HG03060 (cell line): ENCODE measurements at regions not wholly inside any gene's neighbourhood (a gene's known extent, or its start where the extent isn't known, plus 50 kb on each side); places are given as distances from the start of the nearest gene placed in this dataset.
"Not testable (repeated sequence)": the region's sequence is repeated elsewhere in the genome, so short reads cannot be mapped to it uniquely, and the experiment has no call there.

ENCODE experiments used
- ATAC-seq: cut with Tn5 transposase; IDR thresholded peaks from one replicate; pipeline ENCODE4 v1.9.1; 2021; ENCODE audit warnings: low read depth, moderate number of reproducible peaks; ENCODE audit not compliant: unreplicated experiment

DNA sequence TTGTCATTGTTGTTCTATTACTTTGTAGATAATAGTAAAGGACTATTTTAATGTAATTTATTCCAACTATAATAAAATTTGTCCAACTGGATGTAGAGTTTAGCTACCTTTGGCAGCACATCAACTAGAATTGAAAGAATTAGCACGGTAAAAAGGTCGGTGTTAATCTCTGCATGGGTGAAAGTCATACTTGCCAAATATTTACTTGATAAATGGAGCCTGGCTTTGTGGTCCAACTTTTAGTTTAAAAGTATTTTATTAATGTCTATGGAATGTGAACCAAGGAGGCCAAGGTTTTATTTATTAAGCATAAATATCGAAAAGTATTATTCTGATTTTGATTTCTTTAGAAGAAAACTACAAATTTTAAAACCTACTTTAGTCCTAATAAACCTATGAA lies 1389.0 kb downstream of the PCDH9 start:
- no peak for ATAC-seq

GRCh38 chr13:65836066-65836465 lies 1394.1 kb downstream of the PCDH9 start:
- ATAC-seq = no peak

DNA sequence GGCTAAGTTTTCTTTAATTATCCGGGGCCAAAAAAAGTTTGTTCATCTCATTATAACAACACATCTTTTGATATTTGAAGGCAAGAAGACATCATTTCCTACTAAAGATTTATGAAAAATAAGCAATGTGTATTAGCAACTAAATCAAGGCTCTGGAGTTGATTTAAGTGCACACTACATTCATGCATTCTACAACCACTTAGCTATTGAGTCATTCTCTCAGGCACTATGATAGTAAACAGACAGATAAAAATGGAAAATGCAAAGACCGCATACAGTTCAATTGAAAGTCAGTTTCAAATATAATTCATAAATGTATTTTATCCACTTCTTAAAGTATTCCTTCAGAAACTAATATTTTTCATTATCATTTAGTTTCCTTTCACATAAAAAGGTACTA lies 1395.2 kb downstream of the PCDH9 start:
- ATAC-seq = no peak

DNA sequence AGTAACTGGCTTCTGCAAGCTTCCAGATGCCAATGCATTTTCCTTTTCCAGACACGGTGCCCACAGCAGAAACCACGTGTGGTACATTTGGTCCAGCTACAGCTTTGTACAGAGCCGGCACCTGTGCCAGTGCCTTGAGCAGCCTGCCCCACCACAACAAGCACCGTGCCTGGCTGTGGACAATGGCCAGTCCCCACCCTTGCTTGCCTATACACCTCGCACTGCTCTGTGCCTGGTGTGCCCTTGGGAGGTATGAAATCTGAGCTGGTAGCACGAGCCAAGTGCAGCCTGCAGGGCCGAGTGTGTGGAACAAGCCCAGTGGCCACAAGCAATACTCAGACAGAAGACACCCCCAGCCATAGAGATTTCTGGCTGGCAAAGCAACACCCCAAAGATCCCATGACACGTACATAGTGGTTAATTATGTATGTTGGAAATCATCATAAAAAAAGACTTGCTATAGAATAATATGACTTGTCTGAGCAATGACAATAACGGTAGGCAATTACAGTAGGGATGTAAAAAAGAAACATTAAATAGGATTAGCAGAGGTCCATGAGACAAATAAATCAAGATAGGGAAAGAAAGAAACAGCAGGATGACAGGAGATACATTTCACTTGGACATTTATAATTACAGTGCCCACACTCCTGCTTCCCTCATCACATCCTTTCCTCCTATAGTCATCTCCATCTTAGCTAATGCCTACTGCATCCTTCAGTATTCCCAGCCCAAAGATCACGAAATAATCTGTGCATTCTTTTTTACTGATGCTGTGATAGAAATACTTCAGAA lies 1399.5 kb downstream of the PCDH9 start:
- ATAC-seq = no peak

- no peak for ATAC-seq
These were observed 1400.7 kb downstream of the PCDH9 start for GRCh38 chr13:65829241-65830008.

DNA sequence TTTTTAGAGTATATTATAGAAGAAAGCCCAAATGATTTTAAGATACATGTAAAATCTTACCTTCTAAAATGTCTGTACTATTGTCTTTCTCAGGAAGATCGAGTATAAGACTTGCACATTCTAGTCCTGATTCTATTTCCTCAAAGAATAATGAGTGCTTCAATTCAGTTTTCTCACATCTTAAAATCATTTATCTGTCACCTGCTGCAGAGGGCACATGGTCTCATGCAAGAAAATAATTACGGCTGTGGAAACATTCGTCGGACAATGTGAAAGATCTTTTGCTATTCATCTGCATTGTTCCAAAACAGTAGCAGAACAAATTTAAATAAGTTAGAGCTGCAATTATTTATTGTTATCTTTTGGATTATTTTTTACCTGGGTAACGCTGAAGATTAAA lies 1403.5 kb downstream of the PCDH9 start:
- no peak for ATAC-seq

DNA sequence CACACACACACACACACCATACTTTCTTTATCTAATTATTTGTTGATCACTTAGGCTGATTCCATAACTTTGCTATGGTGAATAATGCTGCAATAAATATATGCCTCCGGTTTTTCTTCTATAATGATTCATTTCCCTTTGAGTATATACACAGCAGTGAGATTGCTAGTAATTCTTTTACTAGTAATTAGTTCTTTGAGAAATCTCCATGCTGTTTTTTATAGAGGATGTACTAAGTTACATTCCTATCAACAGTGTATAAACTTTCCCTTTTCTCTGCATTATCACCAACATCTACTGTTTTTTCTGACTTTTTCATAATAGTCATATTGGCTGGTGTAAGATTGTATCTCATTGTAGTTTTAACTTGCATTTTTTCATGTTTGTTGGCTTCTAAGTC lies 1405.1 kb downstream of the PCDH9 start:
- ATAC-seq = no peak

GRCh38 chr13:65808061-65808460 lies 1422.1 kb downstream of the PCDH9 start:
- ATAC-seq = no peak

- no peak for ATAC-seq
These were observed 1426.4 kb downstream of the PCDH9 start for GRCh38 chr13:65803530-65804392.

DNA sequence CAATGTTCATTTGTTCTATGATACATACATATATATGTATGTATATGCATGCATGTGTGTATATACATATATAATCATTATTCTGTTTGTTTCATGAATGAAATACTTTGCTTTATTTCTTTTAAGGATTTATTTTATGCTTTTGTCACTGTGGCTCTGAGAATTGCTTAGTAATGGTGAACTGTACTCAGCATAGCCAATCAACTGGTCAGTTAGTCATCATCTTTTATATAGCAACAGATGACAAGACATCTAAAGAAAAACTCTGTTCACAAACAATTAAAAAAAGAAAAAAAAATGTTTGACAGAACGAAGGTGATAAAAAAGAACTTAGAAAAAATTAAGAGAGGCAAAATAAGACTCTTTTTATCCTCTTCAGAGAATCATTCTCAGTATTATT lies 1440.3 kb downstream of the PCDH9 start:
- no peak for ATAC-seq

DNA sequence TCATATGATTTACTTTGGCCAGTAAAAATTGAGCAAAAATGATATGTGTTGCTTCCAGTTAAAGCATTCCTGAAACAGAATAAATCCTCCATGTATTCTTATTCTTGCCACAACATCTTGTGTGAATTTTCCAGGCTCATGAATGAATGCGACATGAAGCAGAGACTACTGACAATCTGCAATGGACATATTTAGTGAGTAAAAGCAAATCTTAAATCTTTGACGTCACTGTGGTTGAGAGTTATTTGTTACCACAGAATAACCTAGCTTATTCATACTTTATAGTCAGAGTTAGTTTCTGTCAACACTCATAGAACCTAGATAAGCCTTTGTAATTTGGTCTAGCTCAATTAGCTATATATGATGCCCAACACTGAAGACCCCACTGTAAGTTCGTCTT lies 1443.1 kb downstream of the PCDH9 start:
- ATAC-seq = no peak

GRCh38 chr13:65784088-65784816 lies 1445.9 kb downstream of the PCDH9 start:
- ATAC-seq = no peak

DNA sequence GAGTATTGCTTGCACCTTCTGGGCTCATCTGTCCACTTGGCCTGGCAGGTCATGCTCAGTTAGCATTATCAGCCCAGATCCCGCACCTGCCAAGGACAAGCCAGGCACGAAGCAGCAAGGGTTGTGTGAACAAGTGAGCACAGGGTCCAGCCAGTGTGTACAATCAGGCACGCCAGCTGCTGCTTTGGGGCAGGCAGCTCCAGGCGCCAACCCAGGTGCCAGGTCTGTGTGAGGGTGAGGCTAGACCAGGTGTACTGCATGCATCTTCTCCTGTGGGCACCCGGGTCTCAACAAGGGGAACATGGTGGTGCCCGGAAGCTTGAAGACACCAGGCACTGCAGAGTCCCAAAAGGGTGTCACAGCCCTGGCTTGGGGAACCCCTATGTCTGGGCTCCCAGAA lies 1446.8 kb downstream of the PCDH9 start:
- no peak for ATAC-seq

GRCh38 chr13:65771704-65772313 lies 1458.3 kb downstream of the PCDH9 start:
- not testable (repeated sequence) for ATAC-seq

DNA sequence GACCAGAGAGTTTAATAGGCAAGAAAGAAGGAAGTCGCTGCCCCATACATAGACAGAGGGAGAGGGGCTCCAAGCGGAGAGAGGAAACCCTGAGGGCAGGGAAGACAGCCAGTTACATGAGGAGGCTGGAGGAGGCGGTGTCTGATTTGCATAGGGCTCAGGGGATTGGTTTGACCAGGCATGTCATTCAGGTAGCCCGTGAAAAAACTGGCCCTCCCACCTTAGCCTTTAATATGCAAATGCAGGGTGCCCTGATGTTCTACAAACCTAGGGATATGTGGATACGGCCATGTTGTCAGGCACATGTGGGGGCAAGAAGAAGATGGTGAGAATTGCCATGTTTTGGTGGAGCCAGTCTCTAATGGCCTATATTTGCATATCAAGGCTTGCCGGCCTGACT lies 1461.6 kb downstream of the PCDH9 start:
- ATAC-seq = no peak

GRCh38 chr13:65763811-65764210 lies 1466.3 kb downstream of the PCDH9 start:
- no peak for ATAC-seq

- no peak for ATAC-seq
These were observed 1468.1 kb downstream of the PCDH9 start for GRCh38 chr13:65762012-65762411.

DNA sequence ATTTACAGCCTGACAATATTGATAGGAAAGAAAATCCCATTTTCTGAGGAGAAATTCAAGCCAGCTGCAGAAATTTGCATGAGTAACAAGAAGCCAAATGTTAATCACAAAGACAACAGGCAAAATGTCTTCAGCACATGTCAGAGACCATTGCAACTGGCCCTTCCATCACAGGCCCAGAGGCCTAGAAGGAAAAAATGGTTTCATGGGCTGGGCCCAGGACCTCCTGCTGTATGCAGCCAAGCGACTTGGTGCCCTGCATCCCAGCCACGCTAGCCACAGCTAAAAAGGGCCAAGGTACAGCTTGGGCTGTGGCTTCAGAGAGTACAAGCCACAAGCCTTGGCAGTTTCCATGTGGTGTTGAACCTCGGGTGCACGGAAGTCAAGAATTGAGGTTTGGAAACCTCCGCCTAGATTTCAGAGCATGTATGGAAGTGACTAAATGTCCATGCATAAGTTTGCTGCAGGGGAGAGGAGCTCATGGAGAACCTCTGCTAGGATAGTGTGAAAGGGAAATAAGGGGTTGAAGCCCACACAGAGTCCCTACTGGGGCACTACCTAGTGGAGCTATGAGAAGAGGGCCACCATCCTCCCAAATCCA lies 1474.0 kb downstream of the PCDH9 start:
- no peak for ATAC-seq

DNA sequence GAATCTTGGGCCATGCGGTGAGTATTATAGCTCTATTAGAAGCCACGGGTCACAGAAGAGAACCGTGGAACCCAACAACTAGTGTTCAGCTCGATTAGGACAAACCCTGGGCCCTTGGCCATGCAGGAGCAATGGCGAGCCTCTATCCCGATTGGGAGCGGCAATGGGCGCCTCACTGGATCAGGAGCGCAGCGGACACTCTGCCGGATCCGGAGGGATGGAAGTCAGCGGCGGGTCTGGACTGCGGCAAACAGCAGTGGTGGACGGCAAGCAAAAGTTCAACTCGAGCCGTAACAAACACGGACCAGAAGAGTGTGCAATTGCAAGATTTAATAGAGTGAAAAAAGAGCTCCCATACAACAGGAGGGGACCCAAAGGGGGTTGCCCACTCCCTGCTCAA lies 1481.9 kb downstream of the PCDH9 start:
- ATAC-seq = no peak
